HepG2 (cell line): ENCODE measurements at regions not wholly inside any gene's neighbourhood (a gene's known extent, or its start where the extent isn't known, plus 50 kb on each side); places are given as distances from the start of the nearest gene placed in this dataset.

Experiments used
- ATAC-seq: fragments of 200-7000 bp; cut with Tn5 transposase; 3 replicates; pipeline ENCODE4 v1.9.1; 2020; ENCODE audit warnings: mild to moderate bottlenecking, moderate library complexity
- BruUV-seq: library from RNA; stranded (reverse); fragments of 400-500 nt; replicated peaks from 2 replicates; lab custom pipeline; 2021; lab: Mats Ljungman, UMichigan
- CTCF ChIA-PET: fragments of 300-600 bp; formaldehyde crosslinking; extraction: SDS; loops from one replicate; lab custom pipeline; 2021; ENCODE audit warnings: low total read pairs, inconsistent platforms, low intra/inter-chr PET ratio; lab: Yijun Ruan, JAX
- POLR2A ChIA-PET: fragments of 350-600 bp; sonication (Branson Sonifier 250); formaldehyde crosslinking; loops from one replicate; lab custom pipeline; 2020; ENCODE audit warnings: antibody characterized with exemption, inconsistent platforms; lab: Yijun Ruan, JAX
- DNase-seq: peaks from one replicate; pipeline ENCODE4 v3.0.0-alpha.2; 2015; ENCODE audit warnings: low spot score
- FAIRE-seq: peaks from 3 replicates; lab custom pipeline; 2011; peaks lifted over from hg19 to GRCh38; lab: Jason Lieb, UNC
- H2AFZ ChIP-seq: one replicate; pipeline ENCODE4 v1.6.1; 2011; ENCODE audit warnings: low read length, inconsistent platforms
- H3K27ac ChIP-seq: fragments of 300-600 bp; 3 replicates; pipeline ENCODE4 v1.8.0; 2011; ENCODE audit warnings: mixed run types, mild to moderate bottlenecking, mixed read lengths, low read length, inconsistent platforms; ENCODE audit not compliant: insufficient read depth; ENCODE audit errors: extremely low read length
- H3K27me3 ChIP-seq, 2 experiments: fragments of 200-600 bp in 1 of 2; 2 replicates in 1 of 2; 3 replicates in 1 of 2; pipeline versions ENCODE4 v1.6.0 to v1.8.0; 2011; ENCODE audit warnings: low read length in 2 of 2, mild to moderate bottlenecking in 2 of 2, moderate library complexity in 2 of 2, inconsistent platforms in 1 of 2; ENCODE audit not compliant: insufficient read depth in 2 of 2, control insufficient read depth in 1 of 2
- H3K36me3 ChIP-seq, 2 experiments: fragments of 200-600 bp in 1 of 2; replicated peaks in 1 of 2; 2 replicates in 1 of 2; 3 replicates in 1 of 2; pipeline versions ENCODE4 v1.5.1 to v1.8.0; 2011; ENCODE audit warnings: low read length in 2 of 2, inconsistent platforms in 1 of 2; ENCODE audit not compliant: insufficient read depth in 2 of 2, control insufficient read depth in 1 of 2
- H3K4me1 ChIP-seq: 2 replicates; pipeline ENCODE4 v1.5.1; 2012; ENCODE audit warnings: low read length, inconsistent platforms; ENCODE audit not compliant: insufficient read depth
- H3K4me2 ChIP-seq: 2 replicates; pipeline ENCODE4 v1.6.0; 2011; ENCODE audit warnings: low read depth, low read length, inconsistent platforms
- H3K4me3 ChIP-seq, 3 experiments: fragments of 200-600 bp in 1 of 3; sonication (generic), shearing (Covaris generic) in 1 of 3; replicated peaks in 1 of 3; 2 replicates each; pipeline ENCODE4 v1.5.1; 2011 to 2016; ENCODE audit warnings: low read length in 3 of 3, inconsistent platforms in 2 of 3, low read depth in 2 of 3, mild to moderate bottlenecking in 2 of 3, control low read depth in 1 of 3, mixed read lengths in 1 of 3; ENCODE audit not compliant: insufficient read depth in 1 of 3
- H3K79me2 ChIP-seq: one replicate; pipeline ENCODE4 v1.6.1; 2011; ENCODE audit warnings: low read length, inconsistent platforms; ENCODE audit not compliant: insufficient read depth
- H3K9ac ChIP-seq: 2 replicates; pipeline ENCODE4 v1.6.0; 2011; ENCODE audit warnings: mild to moderate bottlenecking, low read depth, low read length, inconsistent platforms; ENCODE audit not compliant: insufficient read depth
- H3K9me3 ChIP-seq: 2 replicates; pipeline ENCODE4 v1.5.1; 2012; ENCODE audit warnings: mild to moderate bottlenecking, low read length
- H4K20me1 ChIP-seq: 2 replicates; pipeline ENCODE4 v1.6.0; 2011; ENCODE audit warnings: inconsistent platforms, mild to moderate bottlenecking, low read length, moderate library complexity; ENCODE audit not compliant: insufficient read depth
- CREM ChIP-seq, 2 experiments: sonication (generic) in 1 of 2; formaldehyde crosslinking in 1 of 2; IDR thresholded peaks; 2 replicates each; pipeline versions ENCODE4 v1.4.0 to v1.6.1; 2016 to 2020; ENCODE audit warnings: antibody characterized with exemption in 1 of 2, mild to moderate bottlenecking in 1 of 2, missing genetic modification reagents in 1 of 2
- DNMT1 ChIP-seq: sonication (generic); formaldehyde crosslinking; IDR thresholded peaks from 2 replicates; pipeline ENCODE4 v1.5.1; 2020; ENCODE audit warnings: mild to moderate bottlenecking, missing genetic modification reagents
- FOXA3 ChIP-seq: IDR thresholded peaks from 2 replicates; pipeline ENCODE4 v1.6.1; 2016; ENCODE audit warnings: missing genetic modification reagents, missing compliant biosample characterization
- GFI1 ChIP-seq: sonication (generic); formaldehyde crosslinking; IDR thresholded peaks from 2 replicates; pipeline ENCODE4 v1.5.0; 2020; ENCODE audit warnings: missing genetic modification reagents, mild to moderate bottlenecking, borderline replicate concordance
- KLF13 ChIP-seq: sonication (generic); formaldehyde crosslinking; IDR thresholded peaks from 2 replicates; pipeline ENCODE4 v1.4.0; 2020; ENCODE audit warnings: mild to moderate bottlenecking, missing genetic modification reagents
- KLF16 ChIP-seq, 2 experiments: sonication (generic) in 1 of 2; formaldehyde crosslinking in 1 of 2; IDR thresholded peaks; 2 replicates each; pipeline versions ENCODE4 v1.6.1 to v1.8.0; 2016 to 2023; ENCODE audit warnings: missing genetic modification reagents in 2 of 2, missing compliant biosample characterization in 1 of 2
- NR2F2 ChIP-seq: IDR thresholded peaks from 2 replicates; pipeline ENCODE4 v1.6.1; 2012; ENCODE audit warnings: low read depth, inconsistent platforms, borderline replicate concordance
- ZMYM4 ChIP-seq: sonication (generic); formaldehyde crosslinking; IDR thresholded peaks from 2 replicates; pipeline ENCODE4 v1.8.1; 2023; ENCODE audit warnings: mild to moderate bottlenecking, missing genetic modification reagents
- ZNF841 ChIP-seq: sonication (generic); formaldehyde crosslinking; IDR thresholded peaks from 2 replicates; pipeline ENCODE4 v1.8.1; 2023; ENCODE audit warnings: missing genetic modification reagents, borderline replicate concordance
- ZNF850 ChIP-seq: sonication (generic); formaldehyde crosslinking; conservative IDR thresholded peaks from 2 replicates; pipeline ENCODE4 v1.9.0; 2021; ENCODE audit warnings: mild to moderate bottlenecking, missing genetic modification reagents
- WGBS: methylation state at CpG from one replicate; pipeline ENCODE4 v1.1.6; 2017; ENCODE audit warnings: low lambda C conversion rate; 5-methylcytosine and 5-hydroxymethylcytosine counted together
- in situ Hi-C: cut with HindIII; loops from 2 replicates; pipeline ENCODE4 v1.10.0; 2017; ENCODE audit warnings: low pct_unique_long_range_greater_than_20kb; ENCODE audit not compliant: extremely low pct_ligation_motif_present
- intact Hi-C: fragments of 100-400 bp; cut with micrococcal nuclease; formaldehyde crosslinking; loops from one replicate; pipeline ENCODE4 v1.10.0; 2022; ENCODE audit not compliant: unreplicated experiment
- TF ChIP-seq, protein P1 (sequence below): sonication (generic); formaldehyde crosslinking; conservative IDR thresholded peaks from 2 replicates; pipeline ENCODE4 v1.4.0; 2020; ENCODE audit warnings: missing genetic modification reagents

DNA sequence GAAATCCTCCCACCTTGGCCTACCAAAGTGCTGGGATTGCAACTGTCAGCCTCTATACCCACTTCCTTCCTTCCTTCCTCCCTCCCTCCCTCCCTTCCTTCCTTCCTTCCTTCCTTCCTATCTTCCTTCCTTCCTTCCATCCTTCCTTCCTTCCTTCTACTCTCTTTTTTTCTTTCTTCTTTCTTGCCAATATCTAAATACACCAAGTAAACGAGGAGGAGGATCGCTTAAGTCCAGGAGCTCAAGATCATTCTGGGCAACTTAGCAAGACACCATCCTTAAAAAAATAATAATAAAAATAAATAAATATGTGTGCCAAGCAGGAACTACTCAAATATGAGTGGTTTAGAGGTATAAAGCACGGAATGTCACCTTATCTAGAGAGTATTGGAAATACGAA, 249.4 kb upstream of the TRIB2 start:
- Histone ChIP-seq H3K4me2 (no peak overlapping the region), H3K27ac (no peak overlapping the region), H3K9me3 (no peaks in the 10 kb centered on the region), H3K79me2 (no peaks in the 10 kb centered on the region), H3K27me3 (no peaks in the 10 kb centered on the region), H3K4me3 (no peak overlapping the region), H3K36me3 (no peaks in the 10 kb centered on the region), H4K20me1 (no peaks in the 10 kb centered on the region), H2AFZ (no peak overlapping the region), H3K9ac (no peak overlapping the region), H3K4me1 (no peaks in the 10 kb centered on the region)
- ATAC-seq (no peak), FAIRE-seq (no peak), DNase-seq (no peak)
- ChIA-PET POLR2A (no interaction called here), CTCF (no interaction called here)
- TF ChIP-seq NR2F2 = no peak
- TF ChIP-seq ZNF850 = no peak
- no peak for TF ChIP-seq ZMYM4
- no peak for TF ChIP-seq GFI1 (CRISPR knock-in tag)
- TF ChIP-seq CREM (IDR thresholded peaks at IDR 0.05) = no peak
- no peak for TF ChIP-seq CREM (CRISPR knock-in tag; IDR thresholded peaks at IDR 0.05)
- TF ChIP-seq KLF13 (CRISPR knock-in tag) = no peak
- no peak for TF ChIP-seq ZNF841 (CRISPR knock-in tag)
- TF ChIP-seq FOXA3 = no peak
- TF ChIP-seq, protein P1, sequence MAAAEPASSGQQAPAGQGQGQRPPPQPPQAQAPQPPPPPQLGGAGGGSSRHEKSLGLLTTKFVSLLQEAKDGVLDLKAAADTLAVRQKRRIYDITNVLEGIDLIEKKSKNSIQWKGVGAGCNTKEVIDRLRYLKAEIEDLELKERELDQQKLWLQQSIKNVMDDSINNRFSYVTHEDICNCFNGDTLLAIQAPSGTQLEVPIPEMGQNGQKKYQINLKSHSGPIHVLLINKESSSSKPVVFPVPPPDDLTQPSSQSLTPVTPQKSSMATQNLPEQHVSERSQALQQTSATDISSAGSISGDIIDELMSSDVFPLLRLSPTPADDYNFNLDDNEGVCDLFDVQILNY = no peak
- TF ChIP-seq KLF16 (CRISPR knock-in tag; IDR thresholded peaks at IDR 0.05) = no peak
- no peak for TF ChIP-seq DNMT1 (CRISPR knock-in tag)
- 22% methylated on average over 4 of the region's 4 CpGs for WGBS
- in situ Hi-C loops (no loop called here), intact Hi-C loops (no loop called here)
- no TSS peak for BruUV-seq
